LNCaP clone FGC (cell line): ENCODE measurements at regions not wholly inside any gene's neighbourhood (a gene's known extent, or its start where the extent isn't known, plus 50 kb on each side); places are given as distances from the start of the nearest gene placed in this dataset.

Experiments
- DNase-seq: peaks from one replicate; pipeline ENCODE4 v3.0.0-alpha.2; 2011; ENCODE audit warnings: low read depth
- H3K4me3 ChIP-seq: 2 replicates; pipeline ENCODE4 v1.5.1; 2011; ENCODE audit warnings: mild to moderate bottlenecking, low read depth, low read length, control low read depth
- TF ChIP-seq, protein P1 (sequence below): IDR thresholded peaks from 2 replicates; pipeline ENCODE4 v1.5.1; 2012; ENCODE audit warnings: mild to moderate bottlenecking; ENCODE audit not compliant: control insufficient read depth, insufficient read depth; ENCODE audit errors: extremely low read depth

DNA sequence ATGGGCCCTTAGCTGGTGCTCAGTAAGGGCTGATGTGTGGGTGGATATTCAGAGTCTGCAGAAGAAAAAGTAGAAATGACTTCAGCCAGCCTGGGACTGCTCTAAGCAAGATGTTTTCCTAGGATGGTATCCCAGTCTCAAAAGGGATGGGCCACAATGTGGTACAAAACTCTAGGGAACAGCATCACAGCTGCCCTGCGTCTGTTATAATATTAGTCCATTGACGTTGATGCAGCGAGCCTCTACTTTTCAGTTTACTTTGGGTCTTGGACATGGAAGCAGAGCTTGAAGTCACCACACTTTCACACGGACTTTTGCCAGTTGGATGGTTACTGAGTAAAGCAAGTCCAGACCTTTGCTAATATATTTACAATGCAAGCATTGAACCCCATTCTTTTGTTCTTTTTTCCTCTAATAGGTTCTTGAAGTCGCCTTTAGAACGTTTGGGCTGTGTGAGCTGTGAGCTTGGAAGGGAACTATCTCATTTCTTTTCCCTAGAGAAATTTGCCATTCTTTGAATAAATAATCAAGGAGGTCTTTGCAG, 105.7 kb downstream of the RDH14 start:
- no peak for DNase-seq
- TF ChIP-seq, protein P1, sequence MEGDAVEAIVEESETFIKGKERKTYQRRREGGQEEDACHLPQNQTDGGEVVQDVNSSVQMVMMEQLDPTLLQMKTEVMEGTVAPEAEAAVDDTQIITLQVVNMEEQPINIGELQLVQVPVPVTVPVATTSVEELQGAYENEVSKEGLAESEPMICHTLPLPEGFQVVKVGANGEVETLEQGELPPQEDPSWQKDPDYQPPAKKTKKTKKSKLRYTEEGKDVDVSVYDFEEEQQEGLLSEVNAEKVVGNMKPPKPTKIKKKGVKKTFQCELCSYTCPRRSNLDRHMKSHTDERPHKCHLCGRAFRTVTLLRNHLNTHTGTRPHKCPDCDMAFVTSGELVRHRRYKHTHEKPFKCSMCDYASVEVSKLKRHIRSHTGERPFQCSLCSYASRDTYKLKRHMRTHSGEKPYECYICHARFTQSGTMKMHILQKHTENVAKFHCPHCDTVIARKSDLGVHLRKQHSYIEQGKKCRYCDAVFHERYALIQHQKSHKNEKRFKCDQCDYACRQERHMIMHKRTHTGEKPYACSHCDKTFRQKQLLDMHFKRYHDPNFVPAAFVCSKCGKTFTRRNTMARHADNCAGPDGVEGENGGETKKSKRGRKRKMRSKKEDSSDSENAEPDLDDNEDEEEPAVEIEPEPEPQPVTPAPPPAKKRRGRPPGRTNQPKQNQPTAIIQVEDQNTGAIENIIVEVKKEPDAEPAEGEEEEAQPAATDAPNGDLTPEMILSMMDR: no peak
- no peak overlapping the region for H3K4me3 ChIP-seq

DNA sequence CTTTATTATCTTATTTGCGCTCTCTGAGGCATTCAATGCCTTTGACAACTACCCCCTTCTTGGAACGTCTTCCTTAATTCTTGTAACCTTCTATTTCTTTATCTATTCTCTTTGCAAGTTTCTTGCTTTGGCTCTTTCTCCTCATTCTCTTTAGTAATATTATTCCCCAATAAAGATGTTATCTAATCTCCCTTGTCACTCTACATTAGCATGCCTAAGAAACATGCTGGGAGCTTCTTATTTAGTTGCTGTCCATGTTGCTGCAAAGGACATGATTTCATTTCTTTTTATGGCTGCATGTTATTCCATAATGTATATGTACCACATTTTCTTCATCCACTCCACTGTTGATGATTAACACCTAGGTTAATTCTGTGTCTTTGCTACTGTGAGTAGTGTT, 113.7 kb downstream of the RDH14 start:
- no peak overlapping the region for H3K4me3 ChIP-seq
- TF ChIP-seq, protein P1: no peak

GRCh38 chr2:18445433-18446320, 114.8 kb downstream of the RDH14 start:
- TF ChIP-seq, protein P1: no peak
- H3K4me3 ChIP-seq: no peak overlapping the region
- no peak for DNase-seq

More for the DNA sequence above, 113.7 kb downstream of the RDH14 start:
- no peak for DNase-seq

DNA sequence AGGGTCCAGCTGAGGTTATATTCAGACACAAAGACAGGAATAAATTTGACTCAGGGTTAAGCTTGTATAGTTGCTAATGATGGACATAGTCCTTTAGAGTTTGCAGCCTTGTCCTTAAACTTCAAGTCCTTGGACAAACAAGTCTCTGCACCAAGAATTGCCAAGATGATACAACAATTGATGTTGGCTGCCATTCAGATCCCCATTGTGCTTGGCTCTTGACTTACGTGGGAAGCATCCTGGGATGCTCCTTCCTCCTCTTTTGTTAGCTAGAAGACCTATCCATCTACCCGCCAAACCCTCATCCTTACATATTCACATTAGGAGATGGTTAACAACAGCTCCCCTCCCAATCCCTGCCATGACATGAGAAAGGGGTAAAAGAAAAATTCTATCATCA, 115.6 kb downstream of the RDH14 start:
- H3K4me3 ChIP-seq: no peak overlapping the region
- TF ChIP-seq, protein P1: no peak
- DNase-seq: no peak

- TF ChIP-seq, protein P1: no peak
- H3K4me3 ChIP-seq: no peak overlapping the region
- no peak for DNase-seq
Measured at GRCh38 chr2:18441583-18441982, 118.9 kb downstream of the RDH14 start.

GRCh38 chr2:18440777-18441176, 119.7 kb downstream of the RDH14 start:
- H3K4me3 ChIP-seq: no peak overlapping the region
- TF ChIP-seq, protein P1: no peak
- DNase-seq: no peak
